Glutamatergic neuron (in vitro differentiated cells): ENCODE measurements at regions not wholly inside any gene's neighbourhood (a gene's known extent, or its start where the extent isn't known, plus 50 kb on each side); places are given as distances from the start of the nearest gene placed in this dataset.

ENCODE experiments used
- DNase-seq: peaks from one replicate; pipeline ENCODE4 v3.0.0; 2022
- H3K27ac Mint-ChIP-seq: one replicate; pipeline ENCODE4 v1.8.0; 2020; ENCODE audit warnings: mild to moderate bottlenecking, mixed read lengths, inconsistent platforms; ENCODE audit not compliant: unreplicated experiment
- H3K27me3 Mint-ChIP-seq: one replicate; pipeline ENCODE4 v1.8.0; 2020; ENCODE audit warnings: mild to moderate bottlenecking, moderate library complexity, mixed read lengths, inconsistent platforms; ENCODE audit not compliant: unreplicated experiment
- H3K36me3 Mint-ChIP-seq: one replicate; pipeline ENCODE4 v1.8.0; 2020; ENCODE audit warnings: mild to moderate bottlenecking, mixed read lengths, inconsistent platforms; ENCODE audit not compliant: unreplicated experiment
- H3K4me1 Mint-ChIP-seq: one replicate; pipeline ENCODE4 v1.8.0; 2020; ENCODE audit warnings: mild to moderate bottlenecking, low read depth, mixed read lengths, inconsistent platforms; ENCODE audit not compliant: unreplicated experiment
- H3K4me3 Mint-ChIP-seq: one replicate; pipeline ENCODE4 v1.8.0; 2020; ENCODE audit warnings: mild to moderate bottlenecking, mixed read lengths, inconsistent platforms; ENCODE audit not compliant: unreplicated experiment
- H3K9me3 Mint-ChIP-seq: one replicate; pipeline ENCODE4 v1.8.0; 2020; ENCODE audit warnings: mild to moderate bottlenecking, moderate library complexity, mixed read lengths, inconsistent platforms; ENCODE audit not compliant: unreplicated experiment
- CTCF ChIP-seq: fragments of 200-600 bp; sonication (generic); IDR thresholded peaks from one replicate; pipeline ENCODE4 v1.5.0; 2021; ENCODE audit not compliant: partially characterized antibody, unreplicated experiment

DNA sequence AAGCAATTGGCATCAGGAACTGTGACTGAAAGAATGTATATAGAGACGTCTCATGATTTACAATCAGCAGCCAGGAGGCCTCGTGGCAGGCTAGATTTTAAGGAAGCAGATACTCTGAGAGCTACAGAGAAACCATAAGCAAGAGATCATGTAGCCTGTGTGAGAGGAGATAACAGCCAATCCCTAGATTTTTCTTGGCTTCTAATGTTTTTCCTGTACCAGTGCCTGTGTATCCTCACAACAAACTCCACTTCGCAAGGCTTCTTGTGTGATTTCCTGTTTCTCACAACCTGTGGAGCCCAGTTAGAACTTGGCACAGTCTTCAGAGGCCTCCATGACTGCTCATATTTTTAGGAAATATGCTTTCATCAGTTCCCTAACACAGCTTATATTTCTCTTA, 147.9 kb downstream of the PTCHD1 start:
- peaks cover 3% of the 10 kb centered on the region for H3K4me1 Mint-ChIP-seq
- H3K9me3 Mint-ChIP-seq, result peaks cover 2% of the 10 kb centered on the region
- DNase-seq, result no peak
- H3K27ac Mint-ChIP-seq, result no peak overlapping the region
- peaks cover 3% of the 10 kb centered on the region for H3K27me3 Mint-ChIP-seq
- TF ChIP-seq CTCF, result no peak
- H3K4me3 Mint-ChIP-seq, result no peak overlapping the region
- peaks cover 4% of the 10 kb centered on the region for H3K36me3 Mint-ChIP-seq

DNA sequence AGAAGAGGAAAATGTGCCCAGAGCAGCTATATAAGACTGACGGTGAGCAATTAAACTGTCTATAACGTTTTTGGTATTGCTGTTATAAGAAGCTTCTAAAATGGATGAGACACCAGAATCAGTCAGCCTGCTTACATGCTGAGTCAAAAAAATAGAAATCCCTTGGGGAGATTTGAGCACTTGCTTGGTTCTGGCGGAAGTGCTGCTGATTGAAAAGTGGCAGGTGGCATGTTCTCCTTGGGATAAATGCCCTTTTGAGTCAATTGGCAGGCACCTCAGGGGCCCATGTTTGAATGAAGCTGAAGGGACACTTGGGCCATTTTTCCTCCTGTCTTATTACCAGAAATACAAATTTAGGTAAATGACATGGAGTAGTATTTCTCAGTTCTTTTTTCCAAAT, 148.7 kb downstream of the PTCHD1 start:
- no peak for DNase-seq
- no peak overlapping the region for H3K27ac Mint-ChIP-seq
- peaks cover 4% of the 10 kb centered on the region for H3K36me3 Mint-ChIP-seq
- no peak for TF ChIP-seq CTCF
- peaks cover 3% of the 10 kb centered on the region for H3K4me1 Mint-ChIP-seq
- H3K4me3 Mint-ChIP-seq, result no peak overlapping the region
- peaks cover 2% of the 10 kb centered on the region for H3K9me3 Mint-ChIP-seq
- H3K27me3 Mint-ChIP-seq, result peaks cover 3% of the 10 kb centered on the region

DNA sequence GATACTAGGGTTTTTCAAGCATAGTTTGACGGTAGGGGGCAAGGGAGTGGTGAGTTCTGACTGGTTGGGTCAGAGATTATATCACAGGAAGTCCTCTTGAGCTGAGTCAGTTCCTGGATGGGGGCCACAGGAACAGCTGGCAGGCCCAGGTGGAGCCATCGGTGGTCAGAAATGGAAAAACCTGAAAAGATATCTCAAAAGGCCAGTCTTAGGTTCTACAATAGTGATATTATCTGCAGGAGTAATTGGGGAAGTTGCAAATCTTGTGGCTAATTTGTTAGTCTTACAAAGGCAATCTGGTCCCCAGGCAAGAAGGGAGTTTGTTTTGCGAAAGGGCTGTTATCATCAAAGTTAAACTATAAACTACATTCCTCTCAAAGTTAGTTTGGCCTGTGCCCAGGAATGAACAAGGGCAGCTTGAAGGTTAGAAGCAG, 159.3 kb downstream of the PTCHD1 start:
- Mint-ChIP-seq H3K36me3 (no peaks in the 10 kb centered on the region), H3K4me1 (peaks cover 8% of the 10 kb centered on the region), H3K27ac (no peak overlapping the region), H3K9me3 (no peaks in the 10 kb centered on the region), H3K4me3 (no peak overlapping the region), H3K27me3 (no peaks in the 10 kb centered on the region)
- TF ChIP-seq CTCF, result no peak
- DNase-seq, result no peak

DNA sequence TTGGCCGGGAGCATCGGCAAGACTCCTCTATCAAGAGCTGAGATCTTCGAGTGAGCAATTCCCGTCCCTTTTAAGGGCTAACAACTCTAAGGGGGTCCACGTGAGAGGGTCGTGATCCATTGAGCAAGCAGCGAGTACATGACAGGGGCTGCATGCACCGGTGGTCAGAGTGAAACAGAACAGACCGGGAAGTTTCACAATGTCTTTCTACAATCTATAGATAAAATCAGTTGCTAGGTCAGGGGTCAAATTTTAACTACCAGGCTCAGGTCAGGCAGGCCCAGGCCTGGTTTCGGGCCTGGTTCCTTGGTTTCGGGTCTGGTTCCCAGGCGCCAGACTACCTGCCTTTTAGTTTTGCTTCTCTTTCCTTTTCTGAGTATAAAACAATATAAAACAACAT, 160.1 kb downstream of the PTCHD1 start:
- Mint-ChIP-seq H3K4me1 (peaks cover 8% of the 10 kb centered on the region), H3K27ac (no peak overlapping the region), H3K36me3 (no peaks in the 10 kb centered on the region), H3K27me3 (no peaks in the 10 kb centered on the region), H3K4me3 (no peak overlapping the region), H3K9me3 (no peaks in the 10 kb centered on the region)
- DNase-seq, result no peak
- no peak for TF ChIP-seq CTCF

DNA sequence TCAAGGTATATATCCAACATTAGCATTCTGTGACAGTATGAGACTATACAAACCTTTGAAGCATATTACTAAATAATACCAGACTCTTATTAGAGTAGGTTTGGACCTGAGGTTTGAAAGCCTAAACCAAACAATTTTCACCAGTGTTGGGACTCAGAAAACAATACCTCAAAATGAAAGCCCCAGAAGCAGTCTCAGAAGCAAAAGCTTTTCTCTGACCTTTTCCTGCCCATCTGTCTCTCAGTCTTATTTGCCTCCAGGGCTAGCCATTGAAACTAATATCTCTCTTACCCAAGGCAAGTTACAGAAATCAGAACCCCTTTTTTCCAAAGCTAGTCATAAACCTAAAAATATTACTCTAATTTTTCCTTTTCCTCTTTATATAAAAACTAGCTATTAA, 163.3 kb downstream of the PTCHD1 start:
- Mint-ChIP-seq H3K4me3 (no peak overlapping the region), H3K27ac (peak overlapping the region; percentile 33), H3K9me3 (no peaks in the 10 kb centered on the region), H3K4me1 (peaks cover 8% of the 10 kb centered on the region), H3K36me3 (no peaks in the 10 kb centered on the region), H3K27me3 (no peaks in the 10 kb centered on the region)
- no peak for TF ChIP-seq CTCF
- no peak for DNase-seq
